ENCODE measurements at regions not wholly inside any gene's neighbourhood (a gene's known extent, or its start where the extent isn't known, plus 50 kb on each side); places are given as distances from the start of the nearest gene placed in this dataset.

- Histone ChIP-seq H3K4me1 (ENCODE audit: insufficient read depth, low read length, severe bottlenecking) (no peaks in the 10 kb centered on the region), H3K27ac (ENCODE audit: low read depth, low read length, poor library complexity, severe bottlenecking) (no peak overlapping the region)
Measured at GRCh38 chr6:140427842-140428241, 1053.4 kb upstream of the CITED2 start.

DNA sequence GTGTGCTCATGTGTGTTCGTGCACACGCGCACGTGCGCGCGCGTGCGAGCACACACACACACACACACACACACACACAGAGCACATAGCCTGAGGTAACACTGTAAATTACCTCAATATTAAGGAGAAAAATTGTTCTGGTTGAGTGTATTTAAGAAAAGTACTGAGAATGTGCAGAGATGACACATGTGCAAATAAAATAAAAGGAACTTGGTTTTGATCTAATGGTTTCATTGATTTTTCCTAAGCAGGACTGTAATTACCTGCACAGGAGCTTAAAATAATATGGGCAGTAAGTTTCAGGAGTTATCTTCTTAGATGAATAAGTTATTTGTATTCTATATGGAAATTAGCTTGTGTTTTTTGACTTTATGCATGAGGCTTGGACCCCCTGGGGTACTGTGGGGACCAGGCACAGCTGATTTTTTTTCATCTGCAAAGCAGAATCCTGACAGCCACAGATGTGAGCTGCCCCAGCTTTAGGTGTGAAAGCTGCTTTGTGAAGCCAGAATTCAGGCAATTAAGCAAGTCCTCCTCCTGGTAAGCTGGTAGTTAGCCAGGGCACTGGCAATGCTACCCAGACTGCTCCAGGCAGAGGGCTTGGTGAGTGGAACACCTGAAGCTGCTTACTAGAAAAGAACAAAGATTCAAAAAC, 1040.6 kb upstream of the CITED2 start:
- H3K4me1 ChIP-seq (ENCODE audit: insufficient read depth, low read length, severe bottlenecking) = no peaks in the 10 kb centered on the region
- H3K9me2 ChIP-seq (ENCODE audit: low read depth, low read length) = no peaks in the 10 kb centered on the region
- TF ChIP-seq, protein P1, sequence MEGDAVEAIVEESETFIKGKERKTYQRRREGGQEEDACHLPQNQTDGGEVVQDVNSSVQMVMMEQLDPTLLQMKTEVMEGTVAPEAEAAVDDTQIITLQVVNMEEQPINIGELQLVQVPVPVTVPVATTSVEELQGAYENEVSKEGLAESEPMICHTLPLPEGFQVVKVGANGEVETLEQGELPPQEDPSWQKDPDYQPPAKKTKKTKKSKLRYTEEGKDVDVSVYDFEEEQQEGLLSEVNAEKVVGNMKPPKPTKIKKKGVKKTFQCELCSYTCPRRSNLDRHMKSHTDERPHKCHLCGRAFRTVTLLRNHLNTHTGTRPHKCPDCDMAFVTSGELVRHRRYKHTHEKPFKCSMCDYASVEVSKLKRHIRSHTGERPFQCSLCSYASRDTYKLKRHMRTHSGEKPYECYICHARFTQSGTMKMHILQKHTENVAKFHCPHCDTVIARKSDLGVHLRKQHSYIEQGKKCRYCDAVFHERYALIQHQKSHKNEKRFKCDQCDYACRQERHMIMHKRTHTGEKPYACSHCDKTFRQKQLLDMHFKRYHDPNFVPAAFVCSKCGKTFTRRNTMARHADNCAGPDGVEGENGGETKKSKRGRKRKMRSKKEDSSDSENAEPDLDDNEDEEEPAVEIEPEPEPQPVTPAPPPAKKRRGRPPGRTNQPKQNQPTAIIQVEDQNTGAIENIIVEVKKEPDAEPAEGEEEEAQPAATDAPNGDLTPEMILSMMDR (IDR thresholded peaks at IDR 0.05; ENCODE audit: low read length) = no peak
- no peak for TF ChIP-seq EZH2 (IDR thresholded peaks at IDR 0.05; ENCODE audit: borderline replicate concordance, low read length)
- no peak overlapping the region for H3K9ac ChIP-seq (ENCODE audit: low read length)
- H3K4me3 ChIP-seq (ENCODE audit: low read depth, low read length, poor library complexity, severe bottlenecking) = no peak overlapping the region
- no peaks in the 10 kb centered on the region for H3K36me3 ChIP-seq (ENCODE audit: insufficient read depth, low read length)
- no peaks in the 10 kb centered on the region for H3K79me2 ChIP-seq (ENCODE audit: insufficient read depth, low read length)
- H3F3A ChIP-seq (ENCODE audit: insufficient read depth, low read length) = no peaks in the 10 kb centered on the region
- no peaks in the 10 kb centered on the region for H4K20me1 ChIP-seq (ENCODE audit: insufficient read depth, low read length)
- no peak overlapping the region for H3K4me2 ChIP-seq (ENCODE audit: low read length)
- no peaks in the 10 kb centered on the region for H3K27me3 ChIP-seq (ENCODE audit: insufficient read depth, low read length)
- no peak overlapping the region for H2AFZ ChIP-seq (ENCODE audit: low read length)
- H3K27ac ChIP-seq (ENCODE audit: low read depth, low read length, poor library complexity, severe bottlenecking) = no peak overlapping the region
- 0 out of 2 replicates have a peak, but pooled peaks cover under 1% of the 10 kb centered on the region for H3K9me3 ChIP-seq (ENCODE audit: low read length)

More at GRCh38 chr6:140427842-140428241, 1053.4 kb upstream of the CITED2 start:
- H3K4me3 ChIP-seq (ENCODE audit: low read depth, low read length, poor library complexity, severe bottlenecking) = no peak overlapping the region
- no peaks in the 10 kb centered on the region for H3F3A ChIP-seq (ENCODE audit: insufficient read depth, low read length)
- H3K9me3 ChIP-seq (ENCODE audit: low read length) = no peaks in the 10 kb centered on the region
- no peaks in the 10 kb centered on the region; the same call in 1 of the 2 replicates for H3K9me2 ChIP-seq (ENCODE audit: low read depth, low read length)
- no peak overlapping the region for H3K9ac ChIP-seq (ENCODE audit: low read length)
- no peaks in the 10 kb centered on the region for H3K79me2 ChIP-seq (ENCODE audit: insufficient read depth, low read length)
- no peaks in the 10 kb centered on the region for H4K20me1 ChIP-seq (ENCODE audit: insufficient read depth, low read length)
- no peaks in the 10 kb centered on the region for H3K36me3 ChIP-seq (ENCODE audit: insufficient read depth, low read length)
- no peak overlapping the region for H3K4me2 ChIP-seq (ENCODE audit: low read length)
- H3K27me3 ChIP-seq (ENCODE audit: insufficient read depth, low read length) = no peaks in the 10 kb centered on the region
- no peak overlapping the region for H2AFZ ChIP-seq (ENCODE audit: low read length)
- TF ChIP-seq, protein P1 (IDR thresholded peaks at IDR 0.05; ENCODE audit: low read length) = peak; percentile 31; the same call in 1 of the 2 replicates
- TF ChIP-seq EZH2 (IDR thresholded peaks at IDR 0.05; ENCODE audit: borderline replicate concordance, low read length) = no peak

- Histone ChIP-seq H3K4me1 (ENCODE audit: insufficient read depth, low read length, severe bottlenecking) (no peaks in the 10 kb centered on the region), H4K20me1 (ENCODE audit: insufficient read depth, low read length) (no peaks in the 10 kb centered on the region), H3K9ac (ENCODE audit: low read length) (no peak overlapping the region), H3K9me2 (ENCODE audit: low read depth, low read length) (no peaks in the 10 kb centered on the region), H3K27me3 (ENCODE audit: insufficient read depth, low read length) (no peaks in the 10 kb centered on the region), H3F3A (ENCODE audit: insufficient read depth, low read length) (no peaks in the 10 kb centered on the region), H3K27ac (ENCODE audit: low read depth, low read length, poor library complexity, severe bottlenecking) (no peak overlapping the region), H3K36me3 (ENCODE audit: insufficient read depth, low read length) (no peaks in the 10 kb centered on the region), H3K4me3 (ENCODE audit: low read depth, low read length, poor library complexity, severe bottlenecking) (no peak overlapping the region), H3K79me2 (ENCODE audit: insufficient read depth, low read length) (no peaks in the 10 kb centered on the region), H3K4me2 (ENCODE audit: low read length) (no peak overlapping the region), H3K9me3 (ENCODE audit: low read length) (no peaks in the 10 kb centered on the region), H2AFZ (ENCODE audit: low read length) (no peak overlapping the region)
- TF ChIP-seq EZH2 (IDR thresholded peaks at IDR 0.05; ENCODE audit: borderline replicate concordance, low read length) = no peak
- TF ChIP-seq, protein P1 (IDR thresholded peaks at IDR 0.05; ENCODE audit: low read length) = no peak
Measured at GRCh38 chr6:140403020-140403419, 1028.6 kb upstream of the CITED2 start.
